Endothelial cell (in vitro differentiated cells): ENCODE measurements at regions not wholly inside any gene's neighbourhood (a gene's known extent, or its start where the extent isn't known, plus 50 kb on each side); places are given as distances from the start of the nearest gene placed in this dataset.
"Not testable (repeated sequence)": the region's sequence is repeated elsewhere in the genome, so short reads cannot be mapped to it uniquely, and the experiment has no call there.

Experiments
- DNase-seq: peaks from one replicate; pipeline ENCODE4 v3.0.0; 2021; ENCODE audit warnings: low spot score
- H3K27ac Mint-ChIP-seq: one replicate; pipeline ENCODE4 v1.8.0; 2021; ENCODE audit warnings: mixed read lengths, inconsistent platforms; ENCODE audit not compliant: unreplicated experiment
- H3K27me3 Mint-ChIP-seq: one replicate; pipeline ENCODE4 v1.8.0; 2021; ENCODE audit warnings: mild to moderate bottlenecking, moderate library complexity, mixed read lengths, inconsistent platforms; ENCODE audit not compliant: unreplicated experiment
- H3K36me3 Mint-ChIP-seq: one replicate; pipeline ENCODE4 v1.8.0; 2021; ENCODE audit warnings: mild to moderate bottlenecking, low read depth, mixed read lengths, inconsistent platforms; ENCODE audit not compliant: unreplicated experiment
- H3K4me1 Mint-ChIP-seq: one replicate; pipeline ENCODE4 v1.8.0; 2021; ENCODE audit warnings: mild to moderate bottlenecking, mixed read lengths, inconsistent platforms; ENCODE audit not compliant: unreplicated experiment
- H3K4me3 Mint-ChIP-seq: one replicate; pipeline ENCODE4 v1.8.0; 2021; ENCODE audit warnings: mild to moderate bottlenecking, mixed read lengths, inconsistent platforms; ENCODE audit not compliant: unreplicated experiment
- H3K9me3 Mint-ChIP-seq: one replicate; pipeline ENCODE4 v1.8.0; 2021; ENCODE audit warnings: mixed read lengths, inconsistent platforms; ENCODE audit not compliant: unreplicated experiment
- CTCF ChIP-seq: fragments of 200-600 bp; sonication (generic); IDR thresholded peaks from one replicate; pipeline ENCODE4 v1.5.0; 2021; ENCODE audit warnings: antibody characterized with exemption; ENCODE audit not compliant: unreplicated experiment

- Mint-ChIP-seq H3K4me1 (no peaks in the 10 kb centered on the region), H3K27ac (no peak overlapping the region), H3K36me3 (no peaks in the 10 kb centered on the region), H3K27me3 (no peaks in the 10 kb centered on the region), H3K4me3 (no peak overlapping the region), H3K9me3 (no peaks in the 10 kb centered on the region)
- DNase-seq, result no peak
- TF ChIP-seq CTCF, result no peak
These were observed 68.8 kb downstream of the OR5AK2 start for GRCh38 chr11:57057561-57057960.

DNA sequence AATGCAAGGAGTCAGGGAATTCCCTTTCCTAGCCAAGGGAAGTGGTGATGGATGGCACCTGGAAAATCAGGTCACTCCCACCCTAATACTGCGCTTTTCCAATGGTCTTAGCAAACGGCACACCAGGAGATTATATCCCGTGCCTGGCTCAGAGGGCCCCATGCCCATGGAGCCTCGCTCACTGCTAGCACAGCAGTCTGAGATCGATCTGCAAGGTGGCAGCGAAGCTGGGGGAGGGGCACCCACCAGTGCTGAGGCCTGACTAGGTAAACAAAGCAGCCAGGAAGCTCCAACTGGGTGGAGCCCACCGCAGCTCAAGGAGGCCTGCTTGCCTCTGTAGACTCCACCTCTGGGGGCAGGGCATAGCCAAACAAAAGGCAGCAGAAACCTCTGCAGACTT, 74.2 kb downstream of the OR5AK2 start:
- H3K4me1 Mint-ChIP-seq, result not testable (repeated sequence)

DNA sequence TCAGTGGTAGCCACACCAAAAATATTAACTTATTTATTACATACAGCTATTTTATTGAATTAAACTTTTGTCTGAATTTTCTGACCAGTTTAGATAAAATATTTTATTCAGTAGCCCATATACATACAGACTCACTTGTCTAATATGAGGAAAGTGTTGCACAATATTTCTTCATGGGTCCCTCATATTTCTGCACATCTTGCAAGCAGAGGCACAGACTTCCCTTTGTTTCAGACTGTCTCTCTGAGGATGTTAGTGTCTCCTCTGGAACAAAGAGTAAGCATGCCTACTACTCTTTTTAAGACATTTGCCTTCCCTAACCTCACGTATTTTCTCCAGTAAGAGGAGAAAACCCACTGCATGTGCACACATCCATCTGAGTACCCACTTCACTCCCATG, 81.2 kb downstream of the OR5AK2 start:
- no peak for TF ChIP-seq CTCF
- H3K36me3 Mint-ChIP-seq, result no peaks in the 10 kb centered on the region
- no peak overlapping the region for H3K4me3 Mint-ChIP-seq
- H3K9me3 Mint-ChIP-seq, result no peaks in the 10 kb centered on the region
- H3K4me1 Mint-ChIP-seq, result peaks cover 3% of the 10 kb centered on the region
- no peak for DNase-seq
- H3K27me3 Mint-ChIP-seq, result peaks cover 3% of the 10 kb centered on the region
- no peak overlapping the region for H3K27ac Mint-ChIP-seq

More for the DNA sequence above, 74.2 kb downstream of the OR5AK2 start:
- H3K36me3 Mint-ChIP-seq, DNase-seq, H3K27me3 Mint-ChIP-seq, H3K9me3 Mint-ChIP-seq, H3K4me3 Mint-ChIP-seq, H3K27ac Mint-ChIP-seq: not testable (repeated sequence)

DNA sequence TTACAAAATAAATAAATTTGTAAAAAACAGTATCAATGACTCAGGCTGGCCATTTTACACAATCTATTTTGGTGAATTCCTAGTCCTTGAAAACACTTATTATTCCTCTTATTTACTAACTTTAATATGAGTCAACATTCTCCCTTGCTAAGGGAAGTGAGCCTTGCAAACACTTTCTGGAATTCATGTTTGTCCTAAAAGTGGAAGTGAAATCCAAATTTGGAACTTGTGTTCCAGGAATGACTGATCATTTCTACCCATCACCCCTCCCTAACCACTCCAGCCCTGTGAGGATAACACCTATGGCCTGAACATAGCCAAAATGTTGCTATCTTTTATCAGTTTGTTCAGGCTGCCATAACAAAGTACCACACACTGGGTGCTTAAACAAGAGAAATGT, 83.1 kb downstream of the OR5AK2 start:
- TF ChIP-seq CTCF, result no peak
- no peak for DNase-seq
- Mint-ChIP-seq H3K9me3 (no peaks in the 10 kb centered on the region), H3K4me3 (no peak overlapping the region), H3K27me3 (peaks cover 3% of the 10 kb centered on the region), H3K4me1 (peaks cover 3% of the 10 kb centered on the region), H3K36me3 (no peaks in the 10 kb centered on the region), H3K27ac (no peak overlapping the region)

GRCh38 chr11:57072640-57073039, 83.9 kb downstream of the OR5AK2 start:
- Mint-ChIP-seq H3K9me3 (no peaks in the 10 kb centered on the region), H3K4me1 (peaks cover 3% of the 10 kb centered on the region), H3K27me3 (peaks cover 3% of the 10 kb centered on the region), H3K27ac (no peak overlapping the region), H3K36me3 (no peaks in the 10 kb centered on the region), H3K4me3 (no peak overlapping the region)
- no peak for TF ChIP-seq CTCF
- no peak for DNase-seq

DNA sequence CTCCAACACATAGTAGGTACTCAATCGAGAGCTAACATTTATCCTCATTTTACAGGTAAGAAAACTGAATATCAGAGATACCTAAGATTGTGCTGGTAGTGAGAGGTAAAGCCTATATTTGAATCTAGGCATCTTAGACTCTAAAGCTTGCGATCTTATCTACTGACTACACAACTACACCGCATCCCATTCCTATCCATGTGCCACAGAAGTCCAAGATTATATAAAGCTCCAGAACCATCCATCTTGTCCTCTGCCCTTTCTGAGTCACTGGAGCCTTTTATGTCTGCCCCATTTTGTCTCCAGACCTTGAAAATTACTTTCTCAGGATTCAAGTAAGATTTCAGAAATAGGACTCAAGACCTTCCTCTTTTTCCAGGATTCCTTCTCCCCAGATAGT, 84.4 kb downstream of the OR5AK2 start:
- peaks cover 3% of the 10 kb centered on the region for H3K4me1 Mint-ChIP-seq
- H3K9me3 Mint-ChIP-seq, result no peaks in the 10 kb centered on the region
- DNase-seq, result no peak
- no peak overlapping the region for H3K27ac Mint-ChIP-seq
- no peak overlapping the region for H3K4me3 Mint-ChIP-seq
- peaks cover 3% of the 10 kb centered on the region for H3K27me3 Mint-ChIP-seq
- TF ChIP-seq CTCF, result no peak
- no peaks in the 10 kb centered on the region for H3K36me3 Mint-ChIP-seq
